B cell (primary cell): ENCODE measurements at regions not wholly inside any gene's neighbourhood (a gene's known extent, or its start where the extent isn't known, plus 50 kb on each side); places are given as distances from the start of the nearest gene placed in this dataset.

Experiments used
- ATAC-seq: fragments of 200-7000 bp; cut with Tn5 transposase; one replicate; pipeline ENCODE4 v1.10.0; 2021; ENCODE audit warnings: low read depth, mild to moderate bottlenecking, moderate number of reproducible peaks, moderate library complexity
- CTCF ChIA-PET: fragments of 350-600 bp; sonication (Branson Sonifier 250); formaldehyde crosslinking; loops from one replicate; lab custom pipeline; 2021; ENCODE audit warnings: antibody characterized with exemption, inconsistent platforms; lab: Charles Lee
- POLR2A ChIA-PET: fragments of 350-600 bp; sonication (Branson Sonifier 250); formaldehyde crosslinking; loops from one replicate; lab custom pipeline; 2021; ENCODE audit warnings: antibody characterized with exemption; lab: Charles Lee
- DNase-seq: peaks from one replicate; pipeline ENCODE4 v3.0.0; 2013
- H2AFZ ChIP-seq: 2 replicates; pipeline ENCODE4 v1.6.1; 2012; ENCODE audit warnings: mild to moderate bottlenecking, low read depth, low read length; ENCODE audit not compliant: insufficient read depth, poor library complexity, severe bottlenecking
- H3K27ac ChIP-seq, 2 donors: 1 replicate in 1 of 2; 2 replicates in 1 of 2; pipeline ENCODE4 v1.5.1; 2012 to 2013; ENCODE audit warnings: low read length in 2 of 2, mild to moderate bottlenecking in 2 of 2, moderate library complexity in 1 of 2
- H3K27me3 ChIP-seq, 4 experiments: fragments of 200-600 bp in 1 of 4; sonication (generic) in 1 of 4; replicated peaks in 1 of 4; 1 replicate in 2 of 4; 2 replicates in 2 of 4; pipeline versions ENCODE4 v1.6.1 to v1.7.0; 2013 to 2016; ENCODE audit warnings: low read length in 3 of 4, mild to moderate bottlenecking in 2 of 4, mixed read lengths in 1 of 4, moderate library complexity in 1 of 4; ENCODE audit not compliant: insufficient read depth in 4 of 4, control insufficient read depth in 3 of 4; ENCODE audit errors: control extremely low read depth in 1 of 4
- H3K36me3 ChIP-seq, 2 experiments: replicated peaks in 1 of 2; 1 replicate in 1 of 2; 2 replicates in 1 of 2; pipeline versions ENCODE4 v1.6.1 to v1.7.1; 2013; ENCODE audit warnings: low read length in 1 of 2; ENCODE audit not compliant: insufficient read depth in 2 of 2, control insufficient read depth in 1 of 2; ENCODE audit errors: control extremely low read depth in 1 of 2, extremely low read depth in 1 of 2
- H3K4me1 ChIP-seq, 2 donors: fragments of 200-600 bp in 1 of 2; sonication (generic) in 1 of 2; 1 replicate in 1 of 2; 2 replicates in 1 of 2; pipeline versions ENCODE4 v1.5.1 to v1.6.1; 2013 to 2017; ENCODE audit warnings: low read length in 2 of 2; ENCODE audit not compliant: control insufficient read depth in 2 of 2, insufficient read depth in 2 of 2
- H3K4me2 ChIP-seq: replicated peaks from 2 replicates; pipeline ENCODE3; 2012; ENCODE audit warnings: mild to moderate bottlenecking, low read depth, low read length; ENCODE audit not compliant: poor library complexity, severe bottlenecking
- H3K4me3 ChIP-seq, 5 experiments: fragments of 200-600 bp in 1 of 5; sonication (generic) in 1 of 5; 1 replicate in 3 of 5; 2 replicates in 2 of 5; pipeline versions ENCODE4 v1.5.1 to v1.7.0; 2011 to 2016; ENCODE audit warnings: low read length in 4 of 5, mild to moderate bottlenecking in 4 of 5, low read depth in 2 of 5, control low read depth in 1 of 5, moderate library complexity in 1 of 5; ENCODE audit not compliant: insufficient read depth in 1 of 5; ENCODE audit errors: control extremely low read depth in 1 of 5, extremely low read depth in 1 of 5
- H3K79me2 ChIP-seq: fragments of 200-600 bp; sonication (generic); one replicate; pipeline ENCODE4 v1.6.0; 2016; ENCODE audit warnings: low read length; ENCODE audit not compliant: control insufficient read depth, insufficient read depth
- H3K9ac ChIP-seq: fragments of 200-600 bp; sonication (generic); 2 replicates; pipeline ENCODE4 v1.6.1; 2017; ENCODE audit warnings: mild to moderate bottlenecking, low read length, moderate library complexity
- H3K9me3 ChIP-seq, 3 donors: one replicate each; pipeline versions ENCODE4 v1.6.1 to v1.7.1; 2013; ENCODE audit warnings: low read length in 2 of 3; ENCODE audit not compliant: control insufficient read depth in 2 of 3, insufficient read depth in 1 of 3; ENCODE audit errors: control extremely low read depth in 1 of 3
- H4K20me1 ChIP-seq: 2 replicates; pipeline ENCODE4 v1.6.0; 2012; ENCODE audit warnings: mild to moderate bottlenecking, low read length; ENCODE audit not compliant: insufficient read depth, control insufficient read depth, poor library complexity, severe bottlenecking
- H3K27ac Mint-ChIP-seq: one replicate; pipeline ENCODE4 v1.8.0; 2021; ENCODE audit warnings: mixed read lengths
- H3K27me3 Mint-ChIP-seq: one replicate; pipeline ENCODE4 v1.8.0; 2021; ENCODE audit warnings: mixed read lengths
- H3K4me1 Mint-ChIP-seq: one replicate; pipeline ENCODE4 v1.8.0; 2021; ENCODE audit warnings: mixed read lengths
- H3K4me3 Mint-ChIP-seq: one replicate; pipeline ENCODE4 v1.8.0; 2021; ENCODE audit warnings: mixed read lengths
- H3K9me3 Mint-ChIP-seq: one replicate; pipeline ENCODE4 v1.8.0; 2022; ENCODE audit warnings: mixed read lengths; ENCODE audit not compliant: insufficient read depth
- EZH2 ChIP-seq: IDR thresholded peaks from 2 replicates; pipeline ENCODE4 v1.6.1; 2012; ENCODE audit warnings: borderline replicate concordance, low read depth, mild to moderate bottlenecking, moderate library complexity, low read length; ENCODE audit not compliant: insufficient read depth, poor library complexity, severe bottlenecking
- WGBS: methylation state at CpG from one replicate; pipeline ENCODE4 v1.1.5; 2013; ENCODE audit warnings: missing lambda C conversion rate; ENCODE audit not compliant: insufficient coverage; 5-methylcytosine and 5-hydroxymethylcytosine counted together
- intact Hi-C: fragments of 100-400 bp; cut with micrococcal nuclease; formaldehyde crosslinking; loops from one replicate; pipeline ENCODE4 v1.10.0; 2022
- TF ChIP-seq, protein P1 (sequence below): fragments of 200-600 bp; IDR thresholded peaks from one replicate; pipeline ENCODE4 v1.8.0; 2022; ENCODE audit warnings: antibody characterized with exemption, mild to moderate bottlenecking

DNA sequence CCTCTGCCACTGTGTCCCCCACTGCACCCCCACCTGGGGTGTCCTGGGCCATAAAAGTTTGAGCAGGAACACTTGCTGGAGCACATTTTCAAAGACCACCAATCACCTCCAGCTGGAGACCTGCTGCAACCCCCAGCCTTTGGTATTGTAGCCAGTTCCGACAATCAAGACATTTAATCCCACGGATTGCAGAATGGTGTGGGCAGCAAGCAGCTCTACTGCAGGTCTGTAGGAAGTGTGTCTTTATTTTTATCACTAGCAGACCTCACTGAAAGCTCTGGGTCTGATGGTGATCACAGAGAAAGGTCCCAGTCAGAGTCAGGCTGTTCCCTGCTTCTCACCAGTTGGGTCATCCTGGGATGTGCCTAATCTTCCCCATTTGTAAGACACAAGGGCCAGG is 167.1 kb upstream of the ECI2 start:
- no peaks in the 10 kb centered on the region for H3K4me1 ChIP-seq
- peaks cover 0 to 3% (median 0%) of the 10 kb centered on the region in 4 experiments for H3K27me3 ChIP-seq
- Mint-ChIP-seq H3K27ac (no peak overlapping the region), H3K9me3 (no peaks in the 10 kb centered on the region), H3K4me1 (no peaks in the 10 kb centered on the region), H3K4me3 (no peak overlapping the region), H3K27me3 (peaks cover 11% of the 10 kb centered on the region)
- no peak overlapping the region for H3K9ac ChIP-seq
- intact Hi-C loops: no loop called here
- DNase-seq (no peak), ATAC-seq (no peak)
- ChIA-PET CTCF (no interaction called here), POLR2A (no interaction called here)
- H3K4me3 ChIP-seq: no peak overlapping the region
- H3K4me2 ChIP-seq: no peak overlapping the region
- no peaks in the 10 kb centered on the region for H4K20me1 ChIP-seq
- H3K36me3 ChIP-seq: no peaks in the 10 kb centered on the region
- 100% methylated on average over 1 of the region's 2 CpGs for WGBS
- no peak overlapping the region for H3K27ac ChIP-seq
- H3K79me2 ChIP-seq: no peaks in the 10 kb centered on the region
- H3K9me3 ChIP-seq: peaks cover 0 to 3% (median 0%) of the 10 kb centered on the region in 3 donors
- TF ChIP-seq, protein P1, sequence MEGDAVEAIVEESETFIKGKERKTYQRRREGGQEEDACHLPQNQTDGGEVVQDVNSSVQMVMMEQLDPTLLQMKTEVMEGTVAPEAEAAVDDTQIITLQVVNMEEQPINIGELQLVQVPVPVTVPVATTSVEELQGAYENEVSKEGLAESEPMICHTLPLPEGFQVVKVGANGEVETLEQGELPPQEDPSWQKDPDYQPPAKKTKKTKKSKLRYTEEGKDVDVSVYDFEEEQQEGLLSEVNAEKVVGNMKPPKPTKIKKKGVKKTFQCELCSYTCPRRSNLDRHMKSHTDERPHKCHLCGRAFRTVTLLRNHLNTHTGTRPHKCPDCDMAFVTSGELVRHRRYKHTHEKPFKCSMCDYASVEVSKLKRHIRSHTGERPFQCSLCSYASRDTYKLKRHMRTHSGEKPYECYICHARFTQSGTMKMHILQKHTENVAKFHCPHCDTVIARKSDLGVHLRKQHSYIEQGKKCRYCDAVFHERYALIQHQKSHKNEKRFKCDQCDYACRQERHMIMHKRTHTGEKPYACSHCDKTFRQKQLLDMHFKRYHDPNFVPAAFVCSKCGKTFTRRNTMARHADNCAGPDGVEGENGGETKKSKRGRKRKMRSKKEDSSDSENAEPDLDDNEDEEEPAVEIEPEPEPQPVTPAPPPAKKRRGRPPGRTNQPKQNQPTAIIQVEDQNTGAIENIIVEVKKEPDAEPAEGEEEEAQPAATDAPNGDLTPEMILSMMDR: no peak
- H2AFZ ChIP-seq: no peak overlapping the region

DNA sequence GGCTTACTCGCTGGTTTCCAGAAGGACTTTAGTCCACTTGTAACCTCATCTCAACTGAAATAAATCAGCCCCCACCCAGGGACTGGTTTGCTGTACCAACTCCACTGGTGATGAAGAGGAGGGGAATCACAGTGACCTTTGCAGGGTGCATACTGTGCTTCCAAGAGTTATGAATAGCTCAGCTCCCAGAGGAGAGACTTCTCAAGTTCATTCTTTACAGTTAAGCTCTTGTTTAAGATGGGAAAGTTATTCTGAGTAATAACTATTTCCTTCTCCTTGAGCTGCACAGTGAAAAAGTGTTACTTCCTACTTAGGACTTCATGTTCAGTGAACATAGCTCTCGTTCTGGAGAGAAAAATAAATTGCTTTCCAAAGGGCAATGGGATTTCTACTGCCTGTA is 166.5 kb upstream of the ECI2 start:
- Histone ChIP-seq H3K36me3 (no peaks in the 10 kb centered on the region), H3K27me3 (peaks cover 0 to 3% (median 0%) of the 10 kb centered on the region in 4 experiments), H3K4me2 (no peak overlapping the region), H2AFZ (no peak overlapping the region), H3K79me2 (no peaks in the 10 kb centered on the region), H3K4me3 (no peak overlapping the region), H3K9me3 (peaks cover 0 to 6% (median 0%) of the 10 kb centered on the region in 3 donors), H3K4me1 (no peaks in the 10 kb centered on the region), H3K27ac (no peak overlapping the region), H4K20me1 (no peaks in the 10 kb centered on the region), H3K9ac (no peak overlapping the region)
- Mint-ChIP-seq H3K27ac (no peak overlapping the region), H3K4me1 (no peaks in the 10 kb centered on the region), H3K27me3 (peaks cover 11% of the 10 kb centered on the region), H3K9me3 (no peaks in the 10 kb centered on the region), H3K4me3 (no peak overlapping the region)
- CTCF ChIA-PET: no interaction called here
- no peak for ATAC-seq
- intact Hi-C loops: no loop called here
- no peak for DNase-seq
- no peak for TF ChIP-seq EZH2
- TF ChIP-seq, protein P1: no peak
- POLR2A ChIA-PET: no interaction called here
- WGBS: 14% methylated on average over 1 of the region's 2 CpGs
